K562 (cell line): ENCODE measurements at regions not wholly inside any gene's neighbourhood (a gene's known extent, or its start where the extent isn't known, plus 50 kb on each side); places are given as distances from the start of the nearest gene placed in this dataset.

Source experiments
- ATAC-seq: fragments of 200-7000 bp; cut with Tn5 transposase; 3 replicates; pipeline ENCODE4 v1.9.1; 2020; ENCODE audit warnings: moderate library complexity
- BruUV-seq: library from RNA; stranded (reverse); fragments of 400-500 nt; replicated peaks from 2 replicates; lab custom pipeline; 2021; lab: Mats Ljungman, UMichigan
- CTCF ChIA-PET: fragments of 300-600 bp; formaldehyde crosslinking; extraction: SDS; loops from one replicate; lab custom pipeline; 2021; ENCODE audit warnings: low intra/inter-chr PET ratio; lab: Yijun Ruan, JAX
- POLR2A ChIA-PET: fragments of 300-600, 350-650 bp; sonication (Branson Sonifier 250); formaldehyde crosslinking; extraction: SDS; loops from one replicate; lab custom pipeline; 2021; ENCODE audit warnings: antibody characterized with exemption, inconsistent platforms; lab: Yijun Ruan, JAX
- DNase-seq, 4 experiments: peaks; one replicate each; pipeline versions ENCODE4 v3.0.0 to v3.0.0-alpha.2; 2011 to 2018; ENCODE audit warnings: low spot score in 3 of 4, mixed read lengths in 3 of 4; ENCODE audit errors: extremely low read depth in 1 of 4
- FAIRE-seq: peaks from 2 replicates; lab custom pipeline; 2011; peaks lifted over from hg19 to GRCh38; lab: Jason Lieb, UNC
- H2AFZ ChIP-seq: 2 replicates; pipeline ENCODE4 v1.6.0; 2011; ENCODE audit warnings: low read depth, low read length, control low read depth, inconsistent platforms
- H3K27ac ChIP-seq: fragments of 200-600 bp; 3 replicates; pipeline ENCODE4 v1.8.0; 2011; ENCODE audit warnings: low read depth, mild to moderate bottlenecking, control low read depth, inconsistent platforms, low read length, moderate library complexity, mixed read lengths; ENCODE audit errors: extremely low read depth
- H3K27me3 ChIP-seq, 2 experiments: fragments of 300-600 bp in 1 of 2; 2 replicates in 1 of 2; 3 replicates in 1 of 2; pipeline versions ENCODE4 v1.6.0 to v1.8.0; 2011; ENCODE audit warnings: inconsistent platforms in 2 of 2, low read length in 2 of 2, mild to moderate bottlenecking in 1 of 2, mixed read lengths in 1 of 2, moderate library complexity in 1 of 2; ENCODE audit not compliant: control insufficient read depth in 2 of 2, insufficient read depth in 2 of 2
- H3K36me3 ChIP-seq: fragments of 300-600 bp; 3 replicates; pipeline ENCODE4 v1.8.0; 2011; ENCODE audit warnings: mild to moderate bottlenecking, low read length, inconsistent platforms; ENCODE audit not compliant: control insufficient read depth, insufficient read depth
- H3K4me1 ChIP-seq, 2 experiments: fragments of 200-600 bp in 1 of 2; replicated peaks in 1 of 2; 2 replicates in 1 of 2; 3 replicates in 1 of 2; pipeline versions ENCODE4 v1.5.1 to v1.8.0; 2011; ENCODE audit warnings: inconsistent platforms in 2 of 2, low read length in 2 of 2, mild to moderate bottlenecking in 1 of 2, mixed read lengths in 1 of 2, moderate library complexity in 1 of 2; ENCODE audit not compliant: control insufficient read depth in 2 of 2, insufficient read depth in 2 of 2
- H3K4me2 ChIP-seq: 2 replicates; pipeline ENCODE4 v1.6.1; 2011; ENCODE audit warnings: low read length, control low read depth, inconsistent platforms, mixed read lengths; ENCODE audit not compliant: insufficient read depth
- H3K4me3 ChIP-seq: fragments of 200-600 bp; sonication (generic), shearing (Covaris generic); 2 replicates; pipeline ENCODE4 v1.5.1; 2016; ENCODE audit warnings: control low read depth, inconsistent platforms
- H3K79me2 ChIP-seq: fragments of 200-600 bp; 3 replicates; pipeline ENCODE4 v1.8.0; 2011; ENCODE audit warnings: low read length, inconsistent platforms; ENCODE audit not compliant: control insufficient read depth, insufficient read depth
- H3K9ac ChIP-seq, 2 experiments: 2 replicates each; pipeline versions ENCODE4 v1.6.0 to v1.6.1; 2011; ENCODE audit warnings: low read depth in 2 of 2, low read length in 2 of 2, control low read depth in 1 of 2, inconsistent platforms in 1 of 2, mild to moderate bottlenecking in 1 of 2, mixed read lengths in 1 of 2; ENCODE audit not compliant: insufficient read depth in 1 of 2
- H3K9me1 ChIP-seq: one replicate; pipeline ENCODE4 v1.6.0; 2011; ENCODE audit warnings: inconsistent platforms, mild to moderate bottlenecking, low read length, moderate library complexity; ENCODE audit not compliant: control insufficient read depth, insufficient read depth
- H3K9me3 ChIP-seq: replicated peaks from 2 replicates; pipeline ENCODE4 v1.5.1; 2011; ENCODE audit warnings: low read depth, low read length, inconsistent platforms; ENCODE audit not compliant: control insufficient read depth, insufficient read depth
- H4K20me1 ChIP-seq: replicated peaks from 2 replicates; pipeline ENCODE4 v1.6.1; 2011; ENCODE audit warnings: low read length, inconsistent platforms, mixed read lengths; ENCODE audit not compliant: control insufficient read depth, insufficient read depth
- ESRRB ChIP-seq: fragments of 250-450 bp; sonication (Bioruptor Pico); IDR thresholded peaks from 2 replicates; pipeline ENCODE4 v1.5.0; 2020; ENCODE audit warnings: mild to moderate bottlenecking, moderate library complexity, borderline replicate concordance
- FIP1L1 ChIP-seq: fragments of 200-400 bp; formaldehyde crosslinking; IDR thresholded peaks from 2 replicates; pipeline ENCODE4 v1.6.1; 2018; ENCODE audit warnings: mild to moderate bottlenecking, low read depth, low read length; ENCODE audit not compliant: poor library complexity, severe bottlenecking
- GABPA ChIP-seq: fragments of 200-800 bp; sonication (Bioruptor generic); conservative IDR thresholded peaks from 2 replicates; pipeline ENCODE4 v1.6.1; 2016; ENCODE audit warnings: low read depth, missing genetic modification characterization, missing compliant biosample characterization
- HOXB6 ChIP-seq: fragments of 250-450 bp; sonication (Bioruptor Pico); IDR thresholded peaks from 2 replicates; pipeline ENCODE4 v1.5.1; 2022; ENCODE audit warnings: mild to moderate bottlenecking, borderline replicate concordance
- MAZ ChIP-seq, 2 experiments: fragments of 450-650 bp in 1 of 2; sonication (generic) in 1 of 2; formaldehyde crosslinking; IDR thresholded peaks in 1 of 2; conservative IDR thresholded peaks in 1 of 2; 2 replicates each; pipeline versions ENCODE4 v1.4.0 to v1.5.0; 2020; ENCODE audit warnings: mild to moderate bottlenecking in 1 of 2, missing genetic modification reagents in 1 of 2
- POLR2A ChIP-seq: fragments of 450-650 bp; conservative IDR thresholded peaks from 2 replicates; pipeline ENCODE4 v1.6.1; 2016
- POLR3A ChIP-seq: IDR thresholded peaks from 2 replicates; pipeline ENCODE4 v1.6.1; 2011; ENCODE audit warnings: borderline replicate concordance, mild to moderate bottlenecking, moderate library complexity; ENCODE audit not compliant: insufficient read length, insufficient read depth; ENCODE audit errors: extremely low read depth
- SMAD2 ChIP-seq: fragments of 150-350 bp; IDR thresholded peaks from 2 replicates; pipeline ENCODE4 v1.6.1; 2014; ENCODE audit warnings: low read depth, mild to moderate bottlenecking, low read length
- ZC3H8 ChIP-seq: fragments of 450-650 bp; IDR thresholded peaks from 2 replicates; pipeline ENCODE4 v1.6.1; 2017
- ZNF232 ChIP-seq: sonication (generic); formaldehyde crosslinking; IDR thresholded peaks from 2 replicates; pipeline ENCODE4 v1.8.0; 2022; ENCODE audit warnings: mild to moderate bottlenecking, missing genetic modification reagents
- ZNF76 ChIP-seq: fragments of 250-450 bp; sonication (Bioruptor Pico); IDR thresholded peaks from 2 replicates; pipeline ENCODE4 v1.4.0; 2020; ENCODE audit warnings: mild to moderate bottlenecking, moderate library complexity, borderline replicate concordance
- ZNF764 ChIP-seq: fragments of 250-450 bp; sonication (Bioruptor Pico); IDR thresholded peaks from 2 replicates; pipeline ENCODE4 v1.4.0; 2020; ENCODE audit warnings: low read depth, mild to moderate bottlenecking, moderate library complexity
- ZNF780A ChIP-seq: fragments of 250-450 bp; sonication (Bioruptor Pico); IDR thresholded peaks from 2 replicates; pipeline ENCODE4 v1.5.0; 2021; ENCODE audit warnings: mild to moderate bottlenecking
- WGBS: fragments of 100-300 bp; shearing (Covaris generic); methylation state at CpG from one replicate; pipeline ENCODE4 v1.1.6; 2016; ENCODE audit warnings: low coverage, mixed read lengths; ENCODE audit not compliant: insufficient coverage; ENCODE audit errors: missing lambda C conversion rate; 5-methylcytosine and 5-hydroxymethylcytosine counted together
- in situ Hi-C: fragments of 300-500 bp; cut with MboI; formaldehyde crosslinking; loops from 4 replicates; pipeline ENCODE4 v1.15.0; 2018; ENCODE audit warnings: inconsistent platforms, mixed read lengths
- intact Hi-C: fragments of 100-400 bp; cut with micrococcal nuclease; formaldehyde crosslinking; loops from 2 replicates; pipeline ENCODE4 v1.14.2; 2022
- TF ChIP-seq, protein P1 (sequence below): sonication (generic); formaldehyde crosslinking; IDR thresholded peaks from 2 replicates; pipeline ENCODE4 v1.8.0; 2022; ENCODE audit warnings: missing genetic modification reagents, mild to moderate bottlenecking, borderline replicate concordance

DNA sequence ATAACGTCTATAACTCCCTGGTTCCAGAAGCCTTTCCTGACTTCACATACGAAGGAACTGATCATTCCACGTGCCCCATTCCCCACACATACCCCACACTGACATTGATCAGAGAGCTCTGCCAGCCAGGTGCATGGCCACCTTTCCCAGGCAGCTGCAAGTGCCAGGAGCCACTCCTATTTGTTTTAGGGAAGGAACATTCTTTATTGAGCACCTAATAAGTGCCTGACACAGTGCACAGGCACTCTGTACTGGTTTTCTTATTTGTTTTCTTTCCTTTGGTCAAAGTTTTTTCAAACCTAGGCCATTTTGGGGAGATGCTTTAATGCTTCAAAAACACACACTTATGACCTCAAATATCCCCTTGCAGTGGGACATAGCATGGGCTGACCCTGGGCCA, 50.0 kb downstream of the PITPNM2 start:
- no peaks in the 10 kb centered on the region; the same call in 2 of the 3 replicates for H3K36me3 ChIP-seq
- H3K9ac ChIP-seq = no peak overlapping the region
- no TSS peak for BruUV-seq
- no peaks in the 10 kb centered on the region for H4K20me1 ChIP-seq
- no peak for ATAC-seq
- no peak overlapping the region for H3K4me2 ChIP-seq
- DNase-seq = no peak
- no peak for FAIRE-seq
- no peaks in the 10 kb centered on the region for H3K27me3 ChIP-seq
- H3K27ac ChIP-seq = no peak overlapping the region
- no peak overlapping the region for H3K4me3 ChIP-seq
- CTCF ChIA-PET = no interaction called here
- POLR2A ChIA-PET = no interaction called here
- in situ Hi-C loops = no loop called here
- H3K9me1 ChIP-seq = no peaks in the 10 kb centered on the region
- TF ChIP-seq POLR3A (no peak), MAZ (CRISPR knock-in tag; conservative IDR thresholded peaks at IDR 0.05 in 1 of 2, IDR thresholded peaks at IDR 0.05 in 1 of 2) (no peak), GABPA (no peak), ESRRB (no peak), SMAD2 (no peak), ZNF76 (no peak), POLR2A (no peak)
- no peaks in the 10 kb centered on the region for H3K9me3 ChIP-seq
- WGBS = 32% methylated on average over 3 of the region's 3 CpGs
- no peak overlapping the region for H2AFZ ChIP-seq
- peaks cover 0 to 3% of the 10 kb centered on the region in 2 experiments; a peak in 3 of 5 replicates for H3K4me1 ChIP-seq
- no peaks in the 10 kb centered on the region for H3K79me2 ChIP-seq
- intact Hi-C loops = no loop called here

DNA sequence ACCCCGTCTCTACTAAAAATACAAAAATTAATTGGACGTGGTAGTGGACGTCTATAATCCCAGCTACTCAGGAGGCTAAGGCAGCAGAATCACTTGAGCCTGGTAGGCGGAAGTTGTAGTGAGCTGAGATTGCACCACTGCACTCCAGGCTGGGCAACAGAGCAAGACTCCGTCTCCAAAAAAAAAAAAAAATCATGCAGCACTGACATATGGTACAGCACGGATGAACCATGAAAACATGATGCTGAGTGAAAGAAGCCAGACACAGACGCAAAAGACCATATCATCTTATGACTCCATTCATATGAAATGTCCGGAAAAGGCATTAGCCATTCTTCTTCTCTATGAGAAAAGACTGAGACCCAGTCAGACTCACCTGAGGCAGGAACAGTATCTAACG, 50.4 kb downstream of the PITPNM2 start:
- intact Hi-C loops = no loop called here
- POLR2A ChIA-PET = no interaction called here
- in situ Hi-C loops = no loop called here

More for the DNA sequence above, 50.4 kb downstream of the PITPNM2 start:
- no peaks in the 10 kb centered on the region for H3K27me3 ChIP-seq
- H3K4me1 ChIP-seq = peaks cover 0 to 3% of the 10 kb centered on the region in 2 experiments; a peak in 3 of 5 replicates
- WGBS = 75% methylated on average over 8 of the region's 9 CpGs
- TF ChIP-seq ZNF780A (CRISPR knock-in tag) = no peak
- TF ChIP-seq ZNF232 (CRISPR knock-in tag) = no peak
- TF ChIP-seq, protein P1, sequence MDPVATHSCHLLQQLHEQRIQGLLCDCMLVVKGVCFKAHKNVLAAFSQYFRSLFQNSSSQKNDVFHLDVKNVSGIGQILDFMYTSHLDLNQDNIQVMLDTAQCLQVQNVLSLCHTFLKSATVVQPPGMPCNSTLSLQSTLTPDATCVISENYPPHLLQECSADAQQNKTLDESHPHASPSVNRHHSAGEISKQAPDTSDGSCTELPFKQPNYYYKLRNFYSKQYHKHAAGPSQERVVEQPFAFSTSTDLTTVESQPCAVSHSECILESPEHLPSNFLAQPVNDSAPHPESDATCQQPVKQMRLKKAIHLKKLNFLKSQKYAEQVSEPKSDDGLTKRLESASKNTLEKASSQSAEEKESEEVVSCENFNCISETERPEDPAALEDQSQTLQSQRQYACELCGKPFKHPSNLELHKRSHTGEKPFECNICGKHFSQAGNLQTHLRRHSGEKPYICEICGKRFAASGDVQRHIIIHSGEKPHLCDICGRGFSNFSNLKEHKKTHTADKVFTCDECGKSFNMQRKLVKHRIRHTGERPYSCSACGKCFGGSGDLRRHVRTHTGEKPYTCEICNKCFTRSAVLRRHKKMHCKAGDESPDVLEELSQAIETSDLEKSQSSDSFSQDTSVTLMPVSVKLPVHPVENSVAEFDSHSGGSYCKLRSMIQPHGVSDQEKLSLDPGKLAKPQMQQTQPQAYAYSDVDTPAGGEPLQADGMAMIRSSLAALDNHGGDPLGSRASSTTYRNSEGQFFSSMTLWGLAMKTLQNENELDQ = no peak
- no peak for TF ChIP-seq ZC3H8
- no peak for TF ChIP-seq FIP1L1
- no peak for TF ChIP-seq HOXB6 (CRISPR knock-in tag)
- TF ChIP-seq ZNF764 = no peak
- TF ChIP-seq, all 486 proteins: peak for 0
- Histone ChIP-seq H3K27ac (no peak overlapping the region), H3K9me3 (no peaks in the 10 kb centered on the region), H3K9me1 (no peaks in the 10 kb centered on the region), H3K4me3 (no peak overlapping the region), H3K79me2 (no peaks in the 10 kb centered on the region), H2AFZ (no peak overlapping the region), H3K36me3 (no peaks in the 10 kb centered on the region; the same call in 2 of the 3 replicates), H4K20me1 (no peaks in the 10 kb centered on the region), H3K4me2 (no peak overlapping the region), H3K9ac (no peak overlapping the region)
- CTCF ChIA-PET = no interaction called here
- FAIRE-seq (no peak), ATAC-seq (no peak), DNase-seq (no peak)
- no TSS peak for BruUV-seq
